Right lobe of liver (tissue), 6 donors: ENCODE measurements at regions not wholly inside any gene's neighbourhood (a gene's known extent, or its start where the extent isn't known, plus 50 kb on each side); places are given as distances from the start of the nearest gene placed in this dataset.

Source experiments
- ATAC-seq, 4 donors: fragments of 200-7000 bp; cut with Tn5 transposase; one replicate each; pipeline ENCODE4 v1.9.1; 2020; ENCODE audit warnings: mild to moderate bottlenecking in 4 of 4, moderate library complexity in 4 of 4
- DNase-seq, 3 donors: peaks; one replicate each; pipeline ENCODE4 v3.0.0-alpha.2; 2020
- H3K27ac ChIP-seq, 3 donors: fragments of 200-600 bp; one replicate each; pipeline ENCODE4 v1.8.0; 2022
- H3K27me3 ChIP-seq, 2 donors: fragments of 200-600 bp; one replicate each; pipeline ENCODE4 v1.8.0; 2022
- H3K36me3 ChIP-seq, 4 donors: fragments of 200-600 bp; sonication (generic) in 1 of 4; one replicate each; pipeline versions ENCODE4 v1.5.1 to v1.8.0; 2017 to 2022; ENCODE audit warnings: control low read depth in 1 of 4
- H3K4me1 ChIP-seq, 4 donors: fragments of 200-600 bp; sonication (generic) in 1 of 4; one replicate each; pipeline versions ENCODE4 v1.5.1 to v1.8.0; 2017 to 2022; ENCODE audit warnings: control low read depth in 1 of 4
- H3K4me3 ChIP-seq, 3 donors: fragments of 200-600 bp; one replicate each; pipeline ENCODE4 v1.8.0; 2022
- H3K9me3 ChIP-seq, 4 donors: fragments of 200-600 bp; sonication (generic) in 1 of 4; one replicate each; pipeline versions ENCODE4 v1.5.1 to v1.8.0; 2017 to 2022; ENCODE audit warnings: control low read depth in 1 of 4
- POLR2A ChIP-seq: fragments of 450-650 bp; IDR thresholded peaks from one replicate; pipeline ENCODE4 v1.6.1; 2017; ENCODE audit warnings: antibody characterized with exemption, mild to moderate bottlenecking
- WGBS: methylation state at CpG from one replicate; pipeline ENCODE4 v1.1.6; 2018; ENCODE audit warnings: low coverage, low lambda C conversion rate; ENCODE audit not compliant: insufficient coverage; ENCODE audit errors: missing lambda C conversion rate; 5-methylcytosine and 5-hydroxymethylcytosine counted together
- intact Hi-C, 2 donors: fragments of 100-400 bp; cut with DNase I; formaldehyde crosslinking; loops; one replicate each; pipeline versions ENCODE4 v1.11.2 to v1.14.1; 2022
- TF ChIP-seq, protein P1 (sequence below), 4 donors: fragments of 200-600 bp in 3 of 4; fragments of 450-650 bp in 1 of 4; IDR thresholded peaks; one replicate each; pipeline versions ENCODE4 v1.5.1 to v1.8.0; 2016 to 2022; ENCODE audit warnings: antibody characterized with exemption in 4 of 4, mild to moderate bottlenecking in 2 of 4
- donor health status: DM: no; HTN: yes; CAD: no.
- donor health status: DM: no; HTN: no; CAD: no.
- donor health status: DM: no; HTN: no; CAD: no.
- donor health status: DM: no; HTN: yes; CAD: no.
- donor health status: DM: no; HTN: yes; CAD: no.

DNA sequence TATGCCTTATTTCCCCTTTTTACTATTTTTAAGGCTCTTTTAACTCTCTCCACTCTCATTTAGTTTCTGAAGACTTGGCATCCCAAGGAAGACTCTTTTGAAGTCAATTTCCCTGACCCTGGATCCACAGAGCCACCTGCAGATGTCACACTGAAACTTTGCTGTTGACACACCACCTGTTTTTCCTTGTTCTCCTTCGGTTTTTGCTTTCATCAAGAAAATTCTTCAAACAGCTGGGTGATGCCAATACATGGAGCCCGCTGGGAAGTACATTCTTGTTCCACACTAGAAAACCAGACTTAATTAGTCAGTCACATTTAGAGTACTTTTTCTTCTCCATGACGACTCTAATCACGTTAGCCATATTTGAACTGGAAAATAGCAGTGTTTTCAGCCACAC is 293.9 kb downstream of the PDGFC start:
- H3K4me3 ChIP-seq: no peak overlapping the region
- H3K9me3 ChIP-seq: no peaks in the 10 kb centered on the region
- ATAC-seq: no peak
- TF ChIP-seq, protein P1, sequence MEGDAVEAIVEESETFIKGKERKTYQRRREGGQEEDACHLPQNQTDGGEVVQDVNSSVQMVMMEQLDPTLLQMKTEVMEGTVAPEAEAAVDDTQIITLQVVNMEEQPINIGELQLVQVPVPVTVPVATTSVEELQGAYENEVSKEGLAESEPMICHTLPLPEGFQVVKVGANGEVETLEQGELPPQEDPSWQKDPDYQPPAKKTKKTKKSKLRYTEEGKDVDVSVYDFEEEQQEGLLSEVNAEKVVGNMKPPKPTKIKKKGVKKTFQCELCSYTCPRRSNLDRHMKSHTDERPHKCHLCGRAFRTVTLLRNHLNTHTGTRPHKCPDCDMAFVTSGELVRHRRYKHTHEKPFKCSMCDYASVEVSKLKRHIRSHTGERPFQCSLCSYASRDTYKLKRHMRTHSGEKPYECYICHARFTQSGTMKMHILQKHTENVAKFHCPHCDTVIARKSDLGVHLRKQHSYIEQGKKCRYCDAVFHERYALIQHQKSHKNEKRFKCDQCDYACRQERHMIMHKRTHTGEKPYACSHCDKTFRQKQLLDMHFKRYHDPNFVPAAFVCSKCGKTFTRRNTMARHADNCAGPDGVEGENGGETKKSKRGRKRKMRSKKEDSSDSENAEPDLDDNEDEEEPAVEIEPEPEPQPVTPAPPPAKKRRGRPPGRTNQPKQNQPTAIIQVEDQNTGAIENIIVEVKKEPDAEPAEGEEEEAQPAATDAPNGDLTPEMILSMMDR (IDR thresholded peaks at IDR 0.05): no peak
- no peak for TF ChIP-seq POLR2A
- 48% methylated on average over 4 of the region's 4 CpGs for WGBS
- intact Hi-C loops: no loop called here
- H3K27me3 ChIP-seq: no peaks in the 10 kb centered on the region
- no peak overlapping the region for H3K27ac ChIP-seq
- no peaks in the 10 kb centered on the region for H3K36me3 ChIP-seq
- no peak for DNase-seq
- H3K4me1 ChIP-seq: no peaks in the 10 kb centered on the region

- intact Hi-C loops: no loop called here
- 11% methylated on average over 6 of the region's 6 CpGs for WGBS
- no peaks in the 10 kb centered on the region for H3K36me3 ChIP-seq
- ATAC-seq: peak; percentile 79 to 90 (median 85)
- H3K4me1 ChIP-seq: no peaks in the 10 kb centered on the region
- no peaks in the 10 kb centered on the region for H3K27me3 ChIP-seq
- no peaks in the 10 kb centered on the region for H3K9me3 ChIP-seq
- H3K4me3 ChIP-seq: no peak overlapping the region
- no peak overlapping the region for H3K27ac ChIP-seq
- TF ChIP-seq, protein P1 (IDR thresholded peaks at IDR 0.05): peak; percentile 30 to 45 (median 34)
- no peak for TF ChIP-seq POLR2A
- DNase-seq: no peak
These were observed 294.5 kb downstream of the PDGFC start for GRCh38 chr4:156677131-156677531.

GRCh38 chr4:156676116-156676851 is 295.3 kb downstream of the PDGFC start:
- no peaks in the 10 kb centered on the region for H3K27me3 ChIP-seq
- ATAC-seq (no peak), DNase-seq (no peak)
- H3K36me3 ChIP-seq: no peaks in the 10 kb centered on the region
- H3K4me3 ChIP-seq: no peak overlapping the region
- WGBS: 79% methylated on average over 3 of the region's 3 CpGs
- no peak overlapping the region for H3K27ac ChIP-seq
- no peaks in the 10 kb centered on the region for H3K4me1 ChIP-seq
- intact Hi-C loops: no loop called here
- TF ChIP-seq, protein P1 (IDR thresholded peaks at IDR 0.05): no peak
- TF ChIP-seq POLR2A: no peak
- no peaks in the 10 kb centered on the region for H3K9me3 ChIP-seq

DNA sequence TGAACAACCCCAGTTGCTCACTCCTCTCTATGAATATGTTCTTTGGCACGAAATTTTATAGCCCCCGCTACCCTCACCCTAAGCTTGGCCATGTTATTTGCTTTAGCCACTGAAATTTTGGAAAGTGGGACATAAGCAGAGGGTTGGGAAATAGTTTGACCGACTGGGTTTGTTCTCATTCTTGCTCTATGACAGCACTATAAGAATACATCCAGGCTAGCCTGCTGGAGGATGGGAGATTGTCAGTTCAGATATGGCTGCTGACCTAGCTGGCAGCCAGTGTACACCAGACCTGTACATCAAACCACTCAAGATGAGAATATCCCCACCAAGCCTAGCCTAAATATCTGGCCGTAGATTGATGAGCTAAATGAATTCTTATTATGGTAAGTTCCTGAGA is 298.1 kb downstream of the PDGFC start:
- Histone ChIP-seq H3K36me3 (no peaks in the 10 kb centered on the region), H3K4me3 (no peak overlapping the region), H3K27ac (no peak overlapping the region), H3K4me1 (no peaks in the 10 kb centered on the region), H3K9me3 (no peaks in the 10 kb centered on the region), H3K27me3 (no peaks in the 10 kb centered on the region)
- intact Hi-C loops: no loop called here
- TF ChIP-seq, protein P1 (IDR thresholded peaks at IDR 0.05): no peak
- TF ChIP-seq POLR2A: no peak
- ATAC-seq (no peak), DNase-seq (no peak)
- WGBS: 61% methylated on average over 4 of the region's 4 CpGs
